OCI-LY7 (cell line): ENCODE measurements at regions not wholly inside any gene's neighbourhood (a gene's known extent, or its start where the extent isn't known, plus 50 kb on each side); places are given as distances from the start of the nearest gene placed in this dataset.

Source experiments
- BruUV-seq: library from RNA; stranded (reverse); fragments of 400-500 nt; replicated peaks from 2 replicates; lab custom pipeline; 2021; lab: Mats Ljungman, UMichigan
- CTCF ChIA-PET: fragments of 300-600 bp; sonication (Branson Sonifier 250); formaldehyde crosslinking; loops from one replicate; lab custom pipeline; 2022; ENCODE audit warnings: antibody characterized with exemption; ENCODE audit not compliant: unreplicated experiment; lab: Charles Lee
- POLR2A ChIA-PET: fragments of 300-600 bp; sonication (Branson Sonifier 250); formaldehyde crosslinking; loops from one replicate; lab custom pipeline; 2022; ENCODE audit warnings: antibody characterized with exemption; lab: Charles Lee
- DNase-seq: peaks from one replicate; pipeline ENCODE4 v3.0.0-alpha.2; 2015; ENCODE audit warnings: low spot score
- H2AFZ ChIP-seq: fragments of 200-600 bp; sonication (generic), shearing (Covaris generic); 2 replicates; pipeline ENCODE4 v1.6.1; 2014; ENCODE audit warnings: mild to moderate bottlenecking, antibody characterized with exemption, low read length, moderate library complexity
- H3K27ac ChIP-seq: fragments of 200-600 bp; sonication (generic); 2 replicates; pipeline ENCODE4 v1.5.1; 2014; ENCODE audit warnings: mixed run types, low read depth, mild to moderate bottlenecking, moderate library complexity, low read length, inconsistent platforms; ENCODE audit not compliant: poor library complexity, severe bottlenecking
- H3K36me3 ChIP-seq: fragments of 200-600 bp; sonication (generic); 2 replicates; pipeline ENCODE4 v1.6.1; 2014; ENCODE audit warnings: mild to moderate bottlenecking, antibody characterized with exemption, low read length, moderate library complexity, mixed read lengths; ENCODE audit not compliant: insufficient read depth
- H3K4me1 ChIP-seq: fragments of 200-600 bp; sonication (generic); 2 replicates; pipeline ENCODE4 v1.5.1; 2014; ENCODE audit warnings: mild to moderate bottlenecking, low read length; ENCODE audit not compliant: insufficient read depth, poor library complexity, severe bottlenecking
- H3K4me2 ChIP-seq: fragments of 200-600 bp; sonication (generic); 2 replicates; pipeline ENCODE4 v1.6.1; 2014; ENCODE audit warnings: mild to moderate bottlenecking, low read length
- H3K4me3 ChIP-seq: fragments of 200-600 bp; sonication (generic); 2 replicates; pipeline ENCODE4 v1.5.1; 2014; ENCODE audit warnings: mild to moderate bottlenecking, low read depth, low read length; ENCODE audit not compliant: poor library complexity, severe bottlenecking
- H3K79me2 ChIP-seq: fragments of 200-600 bp; sonication (generic); 2 replicates; pipeline ENCODE4 v1.6.1; 2016; ENCODE audit warnings: low read depth, mild to moderate bottlenecking, low read length, moderate library complexity, mixed read lengths; ENCODE audit not compliant: insufficient read depth
- H3K9me2 ChIP-seq: fragments of 200-600 bp; sonication (generic); 2 replicates; pipeline ENCODE4 v1.6.1; 2016; ENCODE audit warnings: mild to moderate bottlenecking, low read length, mixed read lengths; ENCODE audit not compliant: insufficient read depth
- H3K9me3 ChIP-seq: fragments of 200-600 bp; sonication (generic); 2 replicates; pipeline ENCODE4 v1.6.1; 2014; ENCODE audit warnings: mild to moderate bottlenecking, mixed run types, low read length, mixed read lengths
- H4K20me1 ChIP-seq: fragments of 200-600 bp; sonication (generic); 2 replicates; pipeline ENCODE4 v1.6.1; 2014; ENCODE audit warnings: mild to moderate bottlenecking, antibody characterized with exemption, low read length, moderate library complexity, mixed read lengths; ENCODE audit not compliant: insufficient read depth
- CTCF ChIP-seq: fragments of 200-600 bp; sonication (generic); conservative IDR thresholded peaks from 2 replicates; pipeline ENCODE4 v1.5.1; 2014; ENCODE audit warnings: mild to moderate bottlenecking, antibody characterized with exemption, low read length, moderate library complexity, mixed read lengths
- EZH2phosphoT487 ChIP-seq: fragments of 200-600 bp; sonication (generic); IDR thresholded peaks from 2 replicates; pipeline ENCODE4 v1.6.1; 2018; ENCODE audit warnings: low read depth, borderline replicate concordance, mild to moderate bottlenecking, mixed run types, antibody characterized with exemption, low read length, moderate library complexity, mixed read lengths
- intact Hi-C: fragments of 100-400 bp; cut with micrococcal nuclease; formaldehyde crosslinking; loops from one replicate; pipeline ENCODE4 v1.10.0; 2022; ENCODE audit not compliant: unreplicated experiment

DNA sequence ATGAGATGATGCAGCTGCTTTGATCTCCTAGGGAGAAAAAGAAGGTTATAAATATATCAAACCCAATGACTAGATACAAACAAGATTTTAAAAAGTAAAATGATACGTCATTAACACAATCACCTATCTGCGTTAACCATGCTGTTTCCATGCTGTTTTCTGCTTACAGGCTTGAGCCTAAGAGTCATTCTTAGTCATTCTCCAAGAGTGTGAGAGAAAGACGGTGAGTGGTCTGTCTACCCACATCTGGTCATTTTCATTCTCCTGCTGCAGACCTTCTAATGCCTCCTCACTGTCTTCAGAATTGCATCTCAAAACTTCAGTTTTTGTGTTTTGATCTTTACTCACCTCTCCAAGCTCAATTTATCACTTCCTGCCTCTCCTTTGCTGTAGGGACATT is 98.0 kb upstream of the ELMO1 start:
- Histone ChIP-seq H3K4me1 (no peaks in the 10 kb centered on the region), H3K9me2 (no peaks in the 10 kb centered on the region), H3K79me2 (no peaks in the 10 kb centered on the region), H3K27ac (no peak overlapping the region), H3K4me2 (no peak overlapping the region), H3K36me3 (no peaks in the 10 kb centered on the region), H2AFZ (no peak overlapping the region), H3K4me3 (no peak overlapping the region), H3K9me3 (no peaks in the 10 kb centered on the region), H4K20me1 (no peaks in the 10 kb centered on the region)
- ChIA-PET CTCF (no interaction called here), POLR2A (no interaction called here)
- no TSS peak for BruUV-seq
- intact Hi-C loops, result no loop called here
- no peak for DNase-seq
- TF ChIP-seq CTCF, result no peak
- TF ChIP-seq EZH2phosphoT487, result no peak

DNA sequence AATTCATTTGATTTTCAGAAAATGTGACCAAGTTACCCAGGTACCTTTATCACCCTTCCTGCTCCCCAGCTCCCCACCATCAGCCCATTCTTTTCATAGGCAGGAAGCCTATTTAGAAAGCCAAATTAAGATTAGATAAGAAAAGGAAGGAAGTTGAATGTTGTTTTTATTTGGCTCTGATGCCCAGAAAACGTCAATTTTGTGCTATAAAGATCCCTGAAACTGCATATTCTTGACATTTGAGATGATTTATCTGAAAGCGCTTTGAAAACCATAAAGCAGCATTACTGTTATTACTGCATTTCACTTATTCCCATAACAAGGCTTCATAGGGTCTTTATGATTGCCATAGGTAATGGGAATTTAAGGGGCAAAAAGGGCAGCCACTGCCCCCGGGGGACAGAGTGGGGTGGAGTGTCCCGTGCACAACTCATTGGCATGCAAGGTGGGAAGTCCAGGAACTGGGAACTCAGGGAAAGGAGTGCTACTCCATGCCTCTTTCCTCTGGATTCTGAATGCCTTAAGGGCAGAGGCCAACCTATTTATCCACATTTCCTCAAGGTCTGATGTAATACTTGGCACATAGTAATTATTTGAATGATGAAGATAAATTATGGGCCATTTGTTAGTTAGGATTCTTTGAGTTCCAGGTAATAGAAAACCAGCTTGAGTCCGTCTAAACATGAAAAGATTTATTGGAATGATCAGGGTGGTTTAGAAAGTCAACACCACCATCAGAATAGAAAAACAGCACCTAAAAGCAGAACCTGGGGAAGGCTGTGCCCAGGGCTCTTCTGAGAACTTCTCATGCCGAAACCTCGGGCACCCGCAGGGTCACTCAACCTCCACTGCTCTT is 100.6 kb upstream of the ELMO1 start:
- H3K4me1 ChIP-seq, result no peaks in the 10 kb centered on the region
- H3K79me2 ChIP-seq, result no peaks in the 10 kb centered on the region
- BruUV-seq, result no TSS peak
- no peaks in the 10 kb centered on the region for H3K9me2 ChIP-seq
- no peaks in the 10 kb centered on the region for H3K36me3 ChIP-seq
- H4K20me1 ChIP-seq, result no peaks in the 10 kb centered on the region
- no peak overlapping the region for H3K27ac ChIP-seq
- intact Hi-C loops, result no loop called here
- CTCF ChIA-PET, result no interaction called here
- no peaks in the 10 kb centered on the region for H3K9me3 ChIP-seq
- DNase-seq, result no peak
- POLR2A ChIA-PET, result no interaction called here
- H2AFZ ChIP-seq, result no peak overlapping the region
- H3K4me2 ChIP-seq, result no peak overlapping the region
- H3K4me3 ChIP-seq, result no peak overlapping the region
- no peak for TF ChIP-seq EZH2phosphoT487
- no peak for TF ChIP-seq CTCF

DNA sequence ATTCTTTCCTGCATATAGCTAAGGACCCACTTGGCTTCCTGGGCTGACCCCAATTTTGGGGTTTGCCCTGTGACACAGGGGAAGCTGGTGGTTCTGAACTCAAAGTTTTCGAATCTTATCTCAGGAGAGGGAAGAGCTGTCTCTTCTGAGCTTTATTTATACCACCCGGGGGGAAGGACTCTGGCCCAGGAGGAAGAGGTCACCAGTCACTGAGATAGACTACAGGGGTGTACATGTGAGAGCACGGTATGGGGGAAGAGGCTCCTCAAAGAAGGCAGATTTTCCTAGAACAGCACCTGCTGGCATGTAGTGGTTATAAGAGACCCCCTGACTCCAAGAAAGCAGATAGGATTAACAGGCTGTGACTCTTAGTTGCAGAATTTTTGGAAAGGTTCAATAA is 101.8 kb upstream of the ELMO1 start:
- H2AFZ ChIP-seq, result no peak overlapping the region
- ChIA-PET POLR2A (no interaction called here), CTCF (no interaction called here)
- no peak for DNase-seq
- no peak for TF ChIP-seq EZH2phosphoT487
- no peak for TF ChIP-seq CTCF
- no peaks in the 10 kb centered on the region for H4K20me1 ChIP-seq
- BruUV-seq, result no TSS peak
- intact Hi-C loops, result no loop called here
- no peaks in the 10 kb centered on the region for H3K4me1 ChIP-seq
- no peaks in the 10 kb centered on the region for H3K79me2 ChIP-seq
- no peak overlapping the region for H3K4me2 ChIP-seq
- no peak overlapping the region for H3K27ac ChIP-seq
- H3K4me3 ChIP-seq, result no peak overlapping the region
- H3K36me3 ChIP-seq, result no peaks in the 10 kb centered on the region
- H3K9me3 ChIP-seq, result no peaks in the 10 kb centered on the region
- H3K9me2 ChIP-seq, result no peaks in the 10 kb centered on the region
